HG02571 (cell line): ENCODE measurements at regions not wholly inside any gene's neighbourhood (a gene's known extent, or its start where the extent isn't known, plus 50 kb on each side); places are given as distances from the start of the nearest gene placed in this dataset.

ENCODE experiments used
- ATAC-seq: cut with Tn5 transposase; IDR thresholded peaks from one replicate; pipeline ENCODE4 v1.9.1; 2021; ENCODE audit warnings: mild to moderate bottlenecking, moderate library complexity; ENCODE audit not compliant: unreplicated experiment

DNA sequence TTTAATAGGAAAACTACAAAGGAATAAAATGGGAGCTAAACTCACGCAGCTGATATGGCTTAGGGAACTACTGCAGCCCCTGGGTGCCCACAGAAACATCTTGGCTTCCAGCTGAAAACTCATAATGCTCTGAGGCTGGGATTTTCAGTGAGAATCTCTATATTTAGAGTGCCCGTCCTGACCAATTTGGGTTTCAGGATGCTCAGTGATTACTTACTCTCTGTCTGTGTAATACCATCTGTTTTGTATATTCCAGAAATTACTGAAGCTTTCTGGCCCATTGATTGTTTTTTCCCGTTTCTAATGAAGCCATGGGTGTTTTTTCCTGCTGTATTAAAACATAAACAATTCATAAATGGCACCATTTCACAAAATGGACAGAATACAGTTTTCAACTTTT is 50.6 kb upstream of the ZNF385D start:
- no peak for ATAC-seq

DNA sequence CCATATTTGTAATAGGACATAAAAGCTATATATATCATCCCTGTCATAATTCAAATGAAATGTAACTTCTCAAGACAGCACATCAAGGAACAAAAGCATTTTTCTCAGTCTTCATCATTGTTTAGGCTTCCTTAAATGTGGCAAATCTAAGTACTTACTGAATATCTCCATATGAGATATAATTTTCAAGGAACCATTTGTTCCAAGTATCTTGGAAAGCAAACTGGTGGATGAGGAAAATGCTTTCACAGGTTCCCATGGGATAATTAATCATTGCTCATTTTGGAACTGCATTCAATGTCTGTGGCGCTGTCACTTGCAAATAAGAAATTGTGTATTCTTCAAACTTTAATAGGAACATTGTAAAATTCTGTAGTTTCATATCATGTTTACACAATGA is 52.6 kb upstream of the ZNF385D start:
- no peak for ATAC-seq

DNA sequence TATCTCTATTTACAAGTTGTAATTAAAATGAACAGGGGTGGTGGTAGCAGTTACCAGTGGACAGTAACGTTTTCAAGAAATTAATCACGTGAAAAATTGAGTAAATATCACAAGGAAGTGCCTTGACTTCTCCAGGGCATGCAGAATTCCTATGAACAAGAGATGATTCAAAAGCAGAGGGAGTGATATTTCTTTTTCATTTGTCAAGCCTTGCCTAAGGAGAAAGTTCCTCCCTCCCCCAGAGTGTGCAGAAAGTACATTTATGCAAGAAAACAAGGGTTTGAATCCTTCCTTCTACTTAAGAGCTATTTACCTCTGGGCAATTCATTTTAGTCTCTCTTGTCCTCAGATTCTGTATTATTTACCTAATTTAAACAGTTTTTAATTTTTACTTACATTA is 53.3 kb upstream of the ZNF385D start:
- ATAC-seq: no peak

DNA sequence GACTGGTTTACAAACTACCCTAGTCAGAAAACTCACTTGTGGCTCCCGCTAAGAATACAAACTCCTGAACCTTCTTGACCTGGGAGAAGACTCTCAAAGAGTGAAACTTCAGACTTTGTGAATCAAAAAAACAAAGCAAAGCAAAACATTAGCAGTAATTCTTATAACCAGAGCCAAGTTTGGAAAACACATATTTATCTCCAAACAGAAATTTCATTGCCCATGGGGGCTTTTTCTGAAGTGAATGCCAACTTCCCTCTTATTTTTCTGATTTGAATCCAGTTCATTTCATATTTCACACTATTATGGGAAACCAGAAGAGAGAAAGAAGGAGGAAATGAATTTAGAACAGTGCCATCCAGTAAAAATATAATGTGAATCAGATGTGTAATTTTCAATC is 55.7 kb upstream of the ZNF385D start:
- no peak for ATAC-seq

DNA sequence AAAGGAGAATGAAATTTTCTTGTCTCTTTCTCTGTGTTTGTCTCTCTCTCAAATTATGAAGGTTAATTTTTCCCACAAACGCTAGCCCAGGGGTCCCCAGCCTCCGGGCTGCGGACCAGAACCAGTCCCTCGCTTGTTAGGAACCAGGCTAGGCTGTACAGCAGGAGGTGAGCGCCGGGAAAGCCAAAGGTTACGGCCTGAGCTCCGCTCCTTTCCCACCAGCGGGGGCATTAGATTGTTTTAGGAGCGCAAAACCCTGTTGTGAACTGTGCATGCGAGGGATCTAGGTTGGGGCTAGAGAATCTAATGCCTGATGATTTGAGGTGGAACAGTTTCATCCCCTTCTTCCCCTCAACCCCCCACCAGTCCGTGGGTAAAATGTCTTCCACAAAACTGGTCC is 74.7 kb upstream of the ZNF385D start:
- ATAC-seq: no peak

- no peak for ATAC-seq
Measured at GRCh38 chr3:21826416-21826815, 75.4 kb upstream of the ZNF385D start.

DNA sequence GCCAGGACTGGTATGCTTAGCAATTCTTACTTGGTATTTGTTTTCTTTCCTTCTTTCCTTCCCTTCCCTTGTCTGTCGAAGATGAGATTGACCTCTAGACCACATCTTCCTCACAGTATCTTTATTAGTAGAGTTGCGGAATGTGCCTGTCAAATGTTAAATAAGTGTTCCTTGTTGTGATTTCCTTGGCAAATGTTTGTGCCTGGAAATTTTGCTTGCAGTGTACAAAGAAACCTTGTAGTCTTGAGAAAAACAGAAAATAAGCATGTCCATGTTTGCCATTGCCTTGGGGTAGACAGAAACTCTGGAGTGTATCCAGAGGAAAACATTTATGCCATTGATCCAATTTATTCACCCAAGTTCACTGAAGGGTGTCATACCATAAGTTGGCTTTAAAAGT is 79.5 kb upstream of the ZNF385D start:
- ATAC-seq: no peak

DNA sequence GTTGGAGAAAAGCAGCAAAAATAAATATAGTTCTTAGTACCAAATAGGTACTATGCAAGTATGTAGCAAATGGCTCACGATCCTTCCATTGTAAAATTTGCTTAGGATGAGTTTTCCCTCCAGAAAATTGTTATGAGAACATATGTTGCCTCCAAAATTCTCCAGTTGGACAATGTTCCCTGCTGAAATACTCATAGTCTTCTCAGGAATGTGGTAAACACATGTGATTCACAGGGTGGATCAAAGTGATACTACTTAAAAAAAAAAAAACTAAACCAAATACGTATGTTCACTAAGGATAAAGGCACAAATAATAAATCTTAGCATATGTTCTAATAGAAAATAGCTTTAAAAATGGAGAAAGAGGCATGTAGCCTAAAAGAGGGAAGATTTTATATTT is 84.3 kb upstream of the ZNF385D start:
- ATAC-seq: no peak

- ATAC-seq: no peak
Measured at GRCh38 chr3:21836227-21836626, 85.2 kb upstream of the ZNF385D start.

GRCh38 chr3:21839176-21839575 is 88.2 kb upstream of the ZNF385D start:
- no peak for ATAC-seq

GRCh38 chr3:21839592-21839991 is 88.6 kb upstream of the ZNF385D start:
- ATAC-seq: no peak

DNA sequence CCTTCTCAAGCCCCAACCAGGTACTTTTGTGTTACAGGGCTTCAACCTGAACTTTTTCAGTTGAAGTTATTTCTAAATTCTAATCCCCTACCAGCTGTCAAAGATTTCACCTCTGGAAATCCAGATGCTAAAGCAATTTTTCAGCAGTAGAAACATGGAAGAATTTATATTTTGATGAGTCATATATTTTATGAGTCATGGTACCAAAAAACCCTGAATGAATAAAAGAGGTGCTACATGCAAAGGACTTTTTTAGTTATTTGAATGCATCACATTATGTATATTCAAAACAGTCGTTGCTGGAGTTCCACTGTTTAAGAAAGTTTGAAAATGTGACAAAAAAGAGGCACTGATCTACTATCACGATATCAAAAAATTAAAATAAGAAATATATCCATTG is 96.0 kb upstream of the ZNF385D start:
- ATAC-seq: no peak

GRCh38 chr3:21859124-21860081 is 108.4 kb upstream of the ZNF385D start:
- no peak for ATAC-seq

GRCh38 chr3:21860082-21860475 is 109.1 kb upstream of the ZNF385D start:
- no peak for ATAC-seq

- no peak for ATAC-seq
Measured at GRCh38 chr3:21860657-21861056, 109.6 kb upstream of the ZNF385D start.

DNA sequence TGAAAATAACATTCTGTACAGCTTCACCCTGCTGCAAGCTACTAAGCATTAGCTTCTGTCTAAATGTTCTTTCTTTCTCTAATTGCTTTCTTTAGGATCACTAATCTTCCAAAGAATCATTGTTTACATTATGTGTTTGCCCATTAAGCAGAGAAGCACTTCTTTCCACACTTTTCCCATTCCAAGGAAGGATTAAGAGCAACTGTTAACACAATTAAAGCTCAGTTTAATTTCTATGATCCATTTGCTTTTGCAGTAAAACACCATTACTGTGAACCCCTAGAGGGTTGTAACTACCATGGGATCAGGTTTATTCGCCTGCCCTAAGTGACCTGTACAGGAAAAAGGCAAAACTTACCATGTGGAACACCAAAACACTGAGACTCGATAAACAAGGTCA is 125.8 kb upstream of the ZNF385D start:
- ATAC-seq: no peak

GRCh38 chr3:21877214-21877754 is 126.3 kb upstream of the ZNF385D start:
- ATAC-seq: no peak

GRCh38 chr3:21879184-21879886 is 128.3 kb upstream of the ZNF385D start:
- ATAC-seq: no peak

DNA sequence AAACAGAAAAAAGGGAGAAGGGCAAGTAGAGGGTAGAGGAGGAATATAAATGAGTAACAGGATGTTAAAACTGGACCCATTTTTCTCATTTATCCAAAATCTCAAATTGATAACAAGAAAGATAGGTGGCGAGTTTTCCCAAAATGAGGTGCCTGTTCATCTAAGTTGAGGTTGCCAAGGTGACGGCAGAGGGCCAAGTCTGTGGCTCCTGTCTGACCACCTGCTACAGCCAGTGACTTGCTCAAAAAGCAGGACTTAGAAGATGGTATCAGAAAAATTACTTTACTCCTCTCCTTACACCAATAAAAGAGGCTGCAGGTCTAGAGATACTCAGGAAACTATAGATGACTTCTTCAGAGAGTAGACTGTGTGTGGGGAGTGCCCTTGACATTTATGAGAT is 137.6 kb upstream of the ZNF385D start:
- no peak for ATAC-seq

DNA sequence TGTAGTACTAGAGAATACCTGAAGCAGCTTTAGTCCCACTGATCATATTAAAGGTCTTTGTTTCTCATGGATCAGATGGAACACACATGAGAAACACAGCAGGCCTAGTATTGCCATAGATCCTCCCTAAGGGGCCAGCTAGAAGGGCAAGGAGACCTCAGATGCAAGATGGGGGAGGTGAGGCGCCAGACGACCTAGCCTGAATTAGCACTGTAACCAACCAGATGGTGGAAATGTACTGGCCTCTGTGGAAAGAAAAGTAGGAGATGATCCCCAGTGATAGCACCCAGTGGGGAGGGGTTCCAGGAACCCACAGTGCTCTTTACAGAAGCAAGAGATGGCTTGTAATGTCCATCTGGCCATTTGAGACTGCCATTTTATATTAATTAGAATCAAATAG is 138.2 kb upstream of the ZNF385D start:
- no peak for ATAC-seq

DNA sequence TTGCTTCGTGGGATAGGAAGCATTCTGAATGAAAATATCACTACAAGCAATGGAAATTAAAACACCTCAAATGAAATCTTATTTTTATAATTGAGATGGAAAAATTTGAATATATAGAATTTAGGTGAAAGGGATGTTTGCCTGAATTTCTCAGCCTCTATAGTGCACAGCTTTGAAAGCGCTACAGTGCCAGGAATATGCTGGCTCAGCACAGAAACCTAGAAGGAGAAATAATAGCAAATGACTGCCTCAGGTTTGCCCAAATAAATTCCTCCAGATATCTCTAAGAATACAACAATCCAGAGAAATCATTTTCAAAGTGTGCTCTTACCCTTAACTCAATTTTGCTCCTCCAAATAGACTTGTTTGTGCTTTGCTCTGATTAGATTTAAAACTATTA is 141.1 kb upstream of the ZNF385D start:
- no peak for ATAC-seq

GRCh38 chr3:21893242-21893641 is 142.2 kb upstream of the ZNF385D start:
- ATAC-seq: no peak
